IPS DF 6.9 (cell line): ENCODE measurements at regions not wholly inside any gene's neighbourhood (a gene's known extent, or its start where the extent isn't known, plus 50 kb on each side); places are given as distances from the start of the nearest gene placed in this dataset.
A peak's percentile ranks its signal among the peaks of the same experiment; 100 is the strongest.

Source experiments
- DNase-seq: peaks from one replicate; pipeline ENCODE4 v3.0.0-alpha.2; 2013; ENCODE audit warnings: low read depth, low spot score
- H3K27ac ChIP-seq: one replicate; pipeline ENCODE4 v1.5.1; 2013; ENCODE audit warnings: low read length, control low read depth
- H3K27me3 ChIP-seq: 2 replicates; pipeline ENCODE4 v1.6.1; 2013; ENCODE audit warnings: mild to moderate bottlenecking, low read length; ENCODE audit not compliant: control insufficient read depth, insufficient read depth
- H3K36me3 ChIP-seq: 2 replicates; pipeline ENCODE4 v1.6.1; 2013; ENCODE audit warnings: low read length; ENCODE audit not compliant: control insufficient read depth, insufficient read depth
- H3K4me1 ChIP-seq: 2 replicates; pipeline ENCODE4 v1.6.1; 2013; ENCODE audit warnings: low read length; ENCODE audit not compliant: control insufficient read depth, insufficient read depth
- H3K4me3 ChIP-seq: 2 replicates; pipeline ENCODE4 v1.5.1; 2013; ENCODE audit warnings: mild to moderate bottlenecking, low read length
- H3K9me3 ChIP-seq: 2 replicates; pipeline ENCODE4 v1.6.1; 2013; ENCODE audit warnings: low read length, inconsistent platforms; ENCODE audit not compliant: control insufficient read depth, insufficient read depth
- WGBS: extraction: QIAGEN DNeasy Blood & Tissue Kit; methylation state at CpG from one replicate; pipeline ENCODE4 v1.1.7; 2013; ENCODE audit warnings: mixed read lengths, missing lambda C conversion rate; ENCODE audit not compliant: insufficient read length, insufficient coverage; 5-methylcytosine and 5-hydroxymethylcytosine counted together

- no peaks in the 10 kb centered on the region for H3K36me3 ChIP-seq
- H3K4me3 ChIP-seq, result no peak overlapping the region
- no peaks in the 10 kb centered on the region for H3K27me3 ChIP-seq
- peak; percentile 45 for DNase-seq
- no CpG with 5 or more reads among the region's 4 CpGs for WGBS
- H3K4me1 ChIP-seq, result no peaks in the 10 kb centered on the region
- no peaks in the 10 kb centered on the region for H3K9me3 ChIP-seq
- H3K27ac ChIP-seq, result no peak overlapping the region
These were observed 1348.2 kb upstream of the RAG2 start for GRCh38 chr11:37946155-37946766.

DNA sequence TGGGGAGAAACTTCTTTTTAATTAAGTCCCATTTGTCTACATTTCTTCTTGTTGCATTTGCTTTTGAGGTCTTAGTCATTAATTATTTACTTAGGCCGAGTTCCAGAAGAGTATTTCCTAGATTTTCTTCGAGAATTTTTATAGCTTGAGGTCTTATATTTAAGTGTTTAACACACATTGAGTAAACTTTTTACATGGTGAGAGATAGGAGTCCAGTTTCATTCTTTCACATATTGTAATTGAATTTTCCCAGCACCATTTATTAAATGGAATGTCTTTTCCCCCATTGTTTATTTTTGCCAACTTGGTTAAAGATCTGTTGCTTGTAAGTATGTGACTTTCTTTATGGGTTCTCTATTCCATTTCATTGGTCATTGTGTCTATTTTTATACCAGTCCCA lies 1344.0 kb upstream of the RAG2 start:
- no peak for DNase-seq
- Histone ChIP-seq H3K27me3 (no peaks in the 10 kb centered on the region), H3K27ac (no peak overlapping the region), H3K4me3 (no peak overlapping the region), H3K9me3 (no peaks in the 10 kb centered on the region), H3K4me1 (no peaks in the 10 kb centered on the region), H3K36me3 (no peaks in the 10 kb centered on the region)
- no CpG with 5 or more reads among the region's 2 CpGs for WGBS

- Histone ChIP-seq H3K27me3 (no peaks in the 10 kb centered on the region), H3K4me1 (no peaks in the 10 kb centered on the region), H3K36me3 (no peaks in the 10 kb centered on the region), H3K27ac (no peak overlapping the region), H3K4me3 (no peak overlapping the region), H3K9me3 (no peaks in the 10 kb centered on the region; the same call in 1 of the 2 replicates)
- no CpG with 5 or more reads among the region's 3 CpGs for WGBS
- no peak for DNase-seq
These were observed 1331.1 kb upstream of the RAG2 start for GRCh38 chr11:37929100-37929653.

GRCh38 chr11:37926772-37927171 lies 1328.7 kb upstream of the RAG2 start:
- Histone ChIP-seq H3K27me3 (no peaks in the 10 kb centered on the region), H3K4me3 (no peak overlapping the region), H3K9me3 (no peaks in the 10 kb centered on the region), H3K36me3 (no peaks in the 10 kb centered on the region), H3K27ac (no peak overlapping the region), H3K4me1 (no peaks in the 10 kb centered on the region)
- DNase-seq, result no peak

- Histone ChIP-seq H3K9me3 (no peaks in the 10 kb centered on the region), H3K27ac (no peak overlapping the region), H3K4me1 (no peaks in the 10 kb centered on the region), H3K27me3 (no peaks in the 10 kb centered on the region), H3K4me3 (no peak overlapping the region), H3K36me3 (no peaks in the 10 kb centered on the region)
- DNase-seq, result no peak
These were observed 1318.3 kb upstream of the RAG2 start for GRCh38 chr11:37916331-37916730.

DNA sequence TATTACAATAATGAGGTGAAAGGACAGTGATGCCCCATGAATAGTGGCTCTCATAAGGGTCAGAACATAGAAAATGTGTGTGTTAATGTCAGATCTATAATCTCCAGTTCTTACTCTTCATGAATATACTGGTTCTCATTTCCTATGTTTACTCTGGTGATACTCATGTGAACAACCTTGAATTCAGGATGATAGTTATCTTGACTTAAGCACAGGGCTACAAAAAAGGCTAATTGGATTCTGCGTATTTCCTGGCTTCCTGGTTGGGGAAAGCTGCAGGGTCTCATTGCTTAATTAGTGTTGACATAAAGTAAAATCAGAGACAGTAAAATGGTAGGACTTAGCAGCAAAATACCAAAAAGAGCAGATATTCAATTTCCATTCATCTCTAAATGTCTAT lies 1316.8 kb upstream of the RAG2 start:
- H3K36me3 ChIP-seq, result no peaks in the 10 kb centered on the region
- no peaks in the 10 kb centered on the region for H3K4me1 ChIP-seq
- no peak overlapping the region for H3K4me3 ChIP-seq
- no peak overlapping the region for H3K27ac ChIP-seq
- WGBS, result no CpG with 5 or more reads among the region's 1 CpG
- no peaks in the 10 kb centered on the region for H3K27me3 ChIP-seq
- H3K9me3 ChIP-seq, result no peaks in the 10 kb centered on the region
- no peak for DNase-seq

DNA sequence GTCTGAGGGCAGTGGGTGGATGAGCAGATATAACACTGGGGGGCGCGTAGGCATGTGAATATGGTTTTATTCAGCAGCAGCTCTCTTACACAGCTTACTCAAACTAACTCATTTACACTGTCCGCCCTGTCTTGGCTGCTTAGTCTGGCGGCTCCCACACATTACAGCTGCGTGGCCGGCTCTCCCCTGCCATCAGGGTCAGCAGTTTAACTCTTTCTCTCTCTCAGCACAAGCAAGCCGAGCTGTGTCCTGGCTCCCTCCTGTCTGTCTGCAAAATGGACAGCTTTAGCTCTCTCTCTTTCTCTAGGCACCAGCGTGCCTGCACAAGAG lies 1310.1 kb upstream of the RAG2 start:
- H3K4me1 ChIP-seq, result no peaks in the 10 kb centered on the region
- no CpG with 5 or more reads among the region's 8 CpGs for WGBS
- H3K36me3 ChIP-seq, result no peaks in the 10 kb centered on the region
- no peak overlapping the region for H3K27ac ChIP-seq
- H3K9me3 ChIP-seq, result no peaks in the 10 kb centered on the region
- no peak overlapping the region for H3K4me3 ChIP-seq
- DNase-seq, result no peak
- no peaks in the 10 kb centered on the region for H3K27me3 ChIP-seq

DNA sequence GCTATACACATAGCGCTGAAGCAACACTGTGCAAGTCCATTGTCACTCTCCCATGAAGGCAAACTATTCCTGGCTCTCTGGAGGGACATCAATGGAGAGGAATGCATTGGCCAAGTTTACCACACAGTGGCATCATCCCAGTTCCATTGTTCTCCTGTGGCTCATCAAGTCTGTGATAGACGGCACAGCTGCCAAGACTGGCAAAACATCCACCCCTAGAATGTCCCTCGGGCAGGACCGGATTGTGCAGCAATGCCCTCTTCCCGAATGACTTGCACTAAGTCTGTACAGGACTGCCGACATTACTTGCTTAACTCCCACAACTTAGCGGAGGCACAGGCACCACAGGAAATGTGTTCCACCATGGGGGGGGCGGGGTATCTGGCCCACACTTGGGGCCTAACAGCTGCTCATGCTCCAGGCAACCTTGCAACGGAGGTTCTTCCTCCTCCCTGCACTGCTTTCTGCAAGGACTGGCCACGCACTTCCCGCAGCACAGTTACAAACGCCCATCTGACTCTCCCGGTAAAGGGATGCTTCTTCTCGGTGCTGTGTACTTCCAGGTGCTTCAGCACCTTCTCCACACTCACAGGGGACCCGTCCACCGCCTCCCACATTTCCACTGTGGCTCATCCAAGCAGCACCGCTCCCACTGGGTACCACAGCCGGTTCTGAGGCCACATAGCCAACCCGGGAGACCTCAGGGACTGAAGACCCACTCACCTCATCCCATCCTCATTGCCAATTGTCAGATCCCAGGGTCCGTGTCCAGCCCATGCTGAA lies 1309.6 kb upstream of the RAG2 start:
- H3K4me1 ChIP-seq, result no peaks in the 10 kb centered on the region
- H3K27me3 ChIP-seq, result no peaks in the 10 kb centered on the region
- no CpG with 5 or more reads among the region's 20 CpGs for whole genome bisulfite sequencing
- H3K4me3 ChIP-seq, result no peak overlapping the region
- no peaks in the 10 kb centered on the region for H3K36me3 ChIP-seq
- no peak overlapping the region for H3K27ac ChIP-seq
- no peak for DNase-seq
- H3K9me3 ChIP-seq, result no peaks in the 10 kb centered on the region

DNA sequence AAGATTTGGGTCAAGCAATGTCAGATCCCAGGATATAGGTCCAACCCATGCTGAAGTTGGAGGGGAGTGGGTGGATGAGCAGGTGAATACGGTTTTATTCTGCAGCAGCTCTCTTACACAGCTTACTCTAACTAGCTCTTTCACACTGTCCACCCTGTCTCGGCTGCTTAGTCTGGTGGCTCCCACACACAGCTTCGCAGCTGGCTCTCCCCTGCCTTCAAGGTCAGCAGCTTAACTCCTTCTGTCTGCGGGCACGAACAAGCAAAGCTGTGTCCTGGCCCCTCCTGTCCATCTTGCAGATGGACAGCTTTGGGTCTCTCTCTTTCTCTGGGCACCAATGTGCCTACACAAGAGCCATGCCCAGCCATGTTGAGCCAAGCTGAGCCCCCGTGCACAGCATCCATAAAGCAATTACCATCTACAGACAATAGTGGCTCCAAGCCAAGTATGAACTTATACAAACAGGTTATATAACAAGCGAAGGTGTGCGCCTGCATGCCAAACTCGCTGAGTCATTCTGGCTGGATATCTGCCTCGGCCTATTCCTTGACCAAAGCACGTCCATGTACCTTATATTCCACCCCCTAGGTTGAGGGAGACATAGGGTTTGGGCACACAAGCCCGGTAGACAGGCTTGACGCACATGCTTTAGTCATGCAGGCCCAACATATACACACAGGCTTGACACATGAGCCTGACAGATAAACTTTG lies 1307.8 kb upstream of the RAG2 start:
- no peak overlapping the region for H3K4me3 ChIP-seq
- DNase-seq, result no peak
- H3K9me3 ChIP-seq, result no peaks in the 10 kb centered on the region
- no CpG with 5 or more reads among the region's 13 CpGs for WGBS
- no peaks in the 10 kb centered on the region for H3K36me3 ChIP-seq
- H3K27ac ChIP-seq, result no peak overlapping the region
- H3K27me3 ChIP-seq, result no peaks in the 10 kb centered on the region
- no peaks in the 10 kb centered on the region for H3K4me1 ChIP-seq

DNA sequence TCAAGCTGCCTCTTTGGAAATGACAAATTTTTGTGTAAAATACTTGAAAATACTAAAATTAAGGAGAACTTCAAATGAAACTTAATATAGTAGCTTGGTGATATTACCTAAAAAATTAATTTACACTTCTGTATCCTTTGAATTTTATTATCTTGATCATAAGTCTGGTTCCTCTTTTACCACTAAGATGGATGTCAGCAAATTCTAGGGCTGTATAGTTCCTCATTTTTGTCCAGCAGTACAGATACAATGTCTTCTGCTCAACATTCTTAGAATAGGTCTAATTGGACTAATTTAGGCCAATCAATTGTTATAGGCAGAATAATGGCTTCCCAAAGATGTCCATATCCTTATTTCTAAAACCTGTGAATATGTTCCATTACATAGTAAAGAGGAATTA lies 1298.0 kb upstream of the RAG2 start:
- DNase-seq, result no peak
- Histone ChIP-seq H3K4me3 (no peak overlapping the region), H3K9me3 (no peaks in the 10 kb centered on the region; the same call in 1 of the 2 replicates), H3K36me3 (no peaks in the 10 kb centered on the region), H3K4me1 (no peaks in the 10 kb centered on the region), H3K27ac (no peak overlapping the region), H3K27me3 (no peaks in the 10 kb centered on the region)
